HUES64 (cell line): ENCODE measurements at regions not wholly inside any gene's neighbourhood (a gene's known extent, or its start where the extent isn't known, plus 50 kb on each side); places are given as distances from the start of the nearest gene placed in this dataset.

Source experiments
- H3K27ac ChIP-seq: 2 replicates; pipeline ENCODE4 v1.7.0; 2013; ENCODE audit warnings: low read depth, low read length, inconsistent platforms
- H3K27me3 ChIP-seq: 2 replicates; pipeline ENCODE4 v1.6.1; 2013; ENCODE audit warnings: mild to moderate bottlenecking, low read length; ENCODE audit not compliant: insufficient read depth
- H3K36me3 ChIP-seq: 2 replicates; pipeline ENCODE4 v1.6.1; 2013; ENCODE audit warnings: mild to moderate bottlenecking, low read length; ENCODE audit not compliant: insufficient read depth
- H3K4me1 ChIP-seq: 2 replicates; pipeline ENCODE4 v1.6.1; 2013; ENCODE audit warnings: mild to moderate bottlenecking, low read length, moderate library complexity; ENCODE audit not compliant: insufficient read depth
- H3K4me3 ChIP-seq: 2 replicates; pipeline ENCODE4 v1.5.1; 2013; ENCODE audit warnings: mild to moderate bottlenecking, low read length, moderate library complexity
- H3K9ac ChIP-seq: 2 replicates; pipeline ENCODE4 v1.6.1; 2013; ENCODE audit warnings: mild to moderate bottlenecking, low read depth, low read length
- H3K9me3 ChIP-seq: 2 replicates; pipeline ENCODE4 v1.6.1; 2013; ENCODE audit warnings: low read depth, low read length; ENCODE audit not compliant: insufficient read depth
- WGBS: fragments of 150-250, 120-280 bp; methylation state at CpG from one replicate; pipeline ENCODE4 v1.1.7; 2013; ENCODE audit warnings: missing lambda C conversion rate; 5-methylcytosine and 5-hydroxymethylcytosine counted together

DNA sequence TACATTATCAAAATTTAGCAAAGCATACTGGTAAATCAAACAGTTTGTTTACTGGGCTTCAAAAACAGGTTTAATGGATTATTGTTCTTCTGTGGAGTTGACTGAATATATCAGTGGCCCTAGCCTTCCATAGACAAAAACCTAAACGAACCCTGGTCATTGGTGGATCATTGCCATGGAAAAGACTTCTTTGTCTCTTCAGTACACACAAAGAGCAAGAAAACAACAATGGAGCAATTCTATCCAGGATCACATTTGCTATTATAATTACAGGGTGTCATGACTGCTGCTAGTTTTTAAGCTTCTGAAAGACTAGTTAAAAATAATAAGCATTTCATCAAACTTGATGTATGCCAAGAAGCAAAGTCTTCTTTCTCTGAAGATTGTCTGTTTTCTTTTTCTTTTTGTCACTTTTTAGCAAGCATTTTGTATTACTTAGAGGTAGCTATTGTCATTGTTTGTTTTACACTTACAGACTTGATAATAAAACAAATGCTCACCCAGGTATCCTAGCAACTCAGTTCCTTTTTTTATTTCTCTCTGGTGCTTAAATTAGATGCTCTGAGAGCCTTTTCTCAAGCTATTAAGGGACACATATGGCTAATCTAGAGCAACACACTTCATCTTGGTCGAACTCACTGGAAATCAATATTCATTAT is 1228.7 kb upstream of the DDX18 start:
- Histone ChIP-seq H3K9me3 (peaks cover 3% of the 10 kb centered on the region; the same call in 1 of the 2 replicates), H3K36me3 (no peaks in the 10 kb centered on the region), H3K9ac (no peak overlapping the region), H3K4me1 (no peaks in the 10 kb centered on the region), H3K4me3 (no peak overlapping the region), H3K27ac (no peak overlapping the region), H3K27me3 (no peaks in the 10 kb centered on the region)
- 75% methylated on average over 2 of the region's 2 CpGs for WGBS

DNA sequence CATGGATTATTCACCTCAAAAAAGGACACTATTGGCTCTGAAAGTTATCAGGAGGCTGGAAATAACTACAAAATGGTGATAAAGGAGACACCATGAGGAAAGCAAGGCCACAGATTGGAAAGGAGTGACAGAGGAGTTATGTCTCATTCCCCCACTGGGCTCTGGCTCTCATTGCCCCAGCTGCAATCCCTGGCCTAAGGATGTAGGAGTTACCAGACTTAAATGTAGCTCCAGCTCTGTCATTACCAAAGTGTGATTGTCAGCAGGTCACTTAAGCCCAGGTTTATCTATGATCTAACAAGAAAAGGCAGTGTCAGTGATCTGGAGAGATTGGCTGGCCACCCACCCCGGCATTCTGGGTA is 1228.2 kb upstream of the DDX18 start:
- Histone ChIP-seq H3K27me3 (no peaks in the 10 kb centered on the region), H3K4me3 (no peak overlapping the region), H3K36me3 (no peaks in the 10 kb centered on the region), H3K27ac (no peak overlapping the region), H3K4me1 (no peaks in the 10 kb centered on the region), H3K9ac (no peak overlapping the region), H3K9me3 (peaks cover 3% of the 10 kb centered on the region; the same call in 1 of the 2 replicates)
- WGBS, result 100% methylated on average over 1 of the region's 1 CpG
